PC-9 (cell line): ENCODE measurements at regions not wholly inside any gene's neighbourhood (a gene's known extent, or its start where the extent isn't known, plus 50 kb on each side); places are given as distances from the start of the nearest gene placed in this dataset.

ENCODE experiments used
- EZH2 ChIP-seq: fragments of 200-600 bp; sonication (generic); IDR thresholded peaks from 2 replicates; pipeline ENCODE4 v1.8.0; 2017; ENCODE audit warnings: antibody characterized with exemption, low read depth
- TF ChIP-seq, protein P1 (sequence below): fragments of 200-600 bp; sonication (generic); conservative IDR thresholded peaks from 2 replicates; pipeline ENCODE4 v1.6.1; 2017; ENCODE audit warnings: mixed run types, antibody characterized with exemption, mild to moderate bottlenecking, moderate library complexity

DNA sequence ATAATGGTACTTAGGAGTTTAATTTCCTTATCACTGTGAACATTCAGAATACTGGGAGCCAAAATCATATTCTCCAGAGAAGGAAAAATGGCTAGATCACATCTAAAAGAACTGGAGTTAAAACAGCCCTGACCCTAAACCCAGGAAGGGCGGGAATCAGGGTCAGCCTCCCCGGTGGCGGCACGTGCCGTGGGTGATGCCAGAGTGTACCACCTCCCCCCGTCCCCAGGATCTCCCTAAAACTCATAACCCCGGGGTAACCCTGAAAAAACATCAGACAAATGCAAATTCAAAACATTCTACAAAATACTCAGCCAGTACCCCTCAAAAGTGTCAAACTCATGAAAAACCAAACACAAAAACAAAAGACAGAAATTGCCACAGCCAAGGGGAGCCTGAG is 148.3 kb downstream of the DLL1 start:
- TF ChIP-seq, protein P1, sequence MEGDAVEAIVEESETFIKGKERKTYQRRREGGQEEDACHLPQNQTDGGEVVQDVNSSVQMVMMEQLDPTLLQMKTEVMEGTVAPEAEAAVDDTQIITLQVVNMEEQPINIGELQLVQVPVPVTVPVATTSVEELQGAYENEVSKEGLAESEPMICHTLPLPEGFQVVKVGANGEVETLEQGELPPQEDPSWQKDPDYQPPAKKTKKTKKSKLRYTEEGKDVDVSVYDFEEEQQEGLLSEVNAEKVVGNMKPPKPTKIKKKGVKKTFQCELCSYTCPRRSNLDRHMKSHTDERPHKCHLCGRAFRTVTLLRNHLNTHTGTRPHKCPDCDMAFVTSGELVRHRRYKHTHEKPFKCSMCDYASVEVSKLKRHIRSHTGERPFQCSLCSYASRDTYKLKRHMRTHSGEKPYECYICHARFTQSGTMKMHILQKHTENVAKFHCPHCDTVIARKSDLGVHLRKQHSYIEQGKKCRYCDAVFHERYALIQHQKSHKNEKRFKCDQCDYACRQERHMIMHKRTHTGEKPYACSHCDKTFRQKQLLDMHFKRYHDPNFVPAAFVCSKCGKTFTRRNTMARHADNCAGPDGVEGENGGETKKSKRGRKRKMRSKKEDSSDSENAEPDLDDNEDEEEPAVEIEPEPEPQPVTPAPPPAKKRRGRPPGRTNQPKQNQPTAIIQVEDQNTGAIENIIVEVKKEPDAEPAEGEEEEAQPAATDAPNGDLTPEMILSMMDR, result no peak
- TF ChIP-seq EZH2, result no peak
